GM23338 (cell line): ENCODE measurements at regions not wholly inside any gene's neighbourhood (a gene's known extent, or its start where the extent isn't known, plus 50 kb on each side); places are given as distances from the start of the nearest gene placed in this dataset.

Source experiments
- ATAC-seq: fragments of 200-7000 bp; cut with Tn5 transposase; 3 replicates; pipeline ENCODE4 v1.9.1; 2020
- DNase-seq: peaks from one replicate; pipeline ENCODE4 v3.0.0-alpha.2; 2015; ENCODE audit warnings: low spot score
- H2AFZ ChIP-seq: fragments of 200-600 bp; sonication (generic); 2 replicates; pipeline ENCODE4 v1.8.0; 2016; ENCODE audit warnings: antibody characterized with exemption, mild to moderate bottlenecking, moderate library complexity
- H3F3A ChIP-seq: fragments of 200-600 bp; sonication (generic); replicated peaks from 2 replicates; pipeline ENCODE4 v1.8.0; 2017; ENCODE audit warnings: antibody characterized with exemption, mixed run types, low read depth
- H3K27ac ChIP-seq: fragments of 200-600 bp; sonication (generic); 2 replicates; pipeline ENCODE4 v1.6.1; 2016; ENCODE audit warnings: low read depth
- H3K27me3 ChIP-seq: fragments of 200-600 bp; sonication (generic); 2 replicates; pipeline ENCODE4 v1.8.0; 2016; ENCODE audit warnings: mild to moderate bottlenecking, mixed run types, moderate library complexity; ENCODE audit not compliant: insufficient read depth
- H3K36me3 ChIP-seq: fragments of 200-600 bp; sonication (generic); 2 replicates; pipeline ENCODE4 v1.8.0; 2016; ENCODE audit warnings: mild to moderate bottlenecking; ENCODE audit not compliant: insufficient read depth
- H3K4me1 ChIP-seq: fragments of 200-600 bp; sonication (generic); 2 replicates; pipeline ENCODE4 v1.8.0; 2016; ENCODE audit warnings: mild to moderate bottlenecking, moderate library complexity; ENCODE audit not compliant: insufficient read depth
- H3K4me2 ChIP-seq: fragments of 200-600 bp; sonication (generic); 2 replicates; pipeline ENCODE4 v1.7.1; 2017; ENCODE audit warnings: mixed run types
- H3K4me3 ChIP-seq: fragments of 200-600 bp; sonication (generic); 2 replicates; pipeline ENCODE4 v1.6.1; 2016; ENCODE audit warnings: mixed run types
- H3K79me2 ChIP-seq: fragments of 200-600 bp; sonication (generic); replicated peaks from 2 replicates; pipeline ENCODE4 v1.8.0; 2017; ENCODE audit warnings: mild to moderate bottlenecking; ENCODE audit not compliant: insufficient read depth
- H3K9me2 ChIP-seq: fragments of 200-600 bp; sonication (generic); 2 replicates; pipeline ENCODE4 v1.8.0; 2017; ENCODE audit not compliant: insufficient read depth
- H4K20me1 ChIP-seq: fragments of 200-600 bp; sonication (generic); replicated peaks from 2 replicates; pipeline ENCODE4 v1.8.0; 2017; ENCODE audit warnings: mild to moderate bottlenecking; ENCODE audit not compliant: insufficient read depth
- H3K27ac Mint-ChIP-seq: 2 replicates; pipeline ENCODE4 v1.8.0; 2020; ENCODE audit warnings: inconsistent platforms, mild to moderate bottlenecking, moderate library complexity, mixed read lengths
- H3K27me3 Mint-ChIP-seq: 3 replicates; pipeline ENCODE4 v1.8.0; 2022; ENCODE audit warnings: low read depth, mild to moderate bottlenecking, moderate library complexity, mixed read lengths, inconsistent platforms; ENCODE audit not compliant: insufficient read depth, poor library complexity
- H3K36me3 Mint-ChIP-seq: 3 replicates; pipeline ENCODE4 v1.8.0; 2021; ENCODE audit warnings: low read depth, mild to moderate bottlenecking, inconsistent platforms, moderate library complexity, mixed read lengths
- H3K4me1 Mint-ChIP-seq: 3 replicates; pipeline ENCODE4 v1.8.0; 2020; ENCODE audit warnings: mild to moderate bottlenecking, inconsistent platforms, mixed read lengths
- H3K4me3 Mint-ChIP-seq: 3 replicates; pipeline ENCODE4 v1.8.0; 2021; ENCODE audit warnings: moderate library complexity, mild to moderate bottlenecking, inconsistent platforms, mixed read lengths
- H3K9me3 Mint-ChIP-seq: 3 replicates; pipeline ENCODE4 v1.8.0; 2020; ENCODE audit warnings: moderate library complexity, mild to moderate bottlenecking, inconsistent platforms, mixed read lengths
- CTCF ChIP-seq, 2 experiments: fragments of 200-600 bp in 1 of 2; sonication (generic) in 1 of 2; conservative IDR thresholded peaks; 2 replicates each; pipeline versions ENCODE4 v1.5.1 to v1.6.1; 2016 to 2017; ENCODE audit warnings: antibody characterized with exemption in 2 of 2, low read depth in 2 of 2, mild to moderate bottlenecking in 2 of 2, moderate library complexity in 1 of 2
- EZH2phosphoT487 ChIP-seq: fragments of 200-600 bp; sonication (generic); IDR thresholded peaks from one replicate; pipeline ENCODE4 v1.8.1; 2018; ENCODE audit warnings: antibody characterized with exemption; ENCODE audit not compliant: unreplicated experiment
- JUNB ChIP-seq: IDR thresholded peaks from one replicate; pipeline ENCODE4 v1.6.1; 2016; ENCODE audit warnings: antibody characterized with exemption; ENCODE audit not compliant: unreplicated experiment
- NANOG ChIP-seq: IDR thresholded peaks from 2 replicates; pipeline ENCODE4 v1.6.1; 2016; ENCODE audit warnings: antibody characterized with exemption, borderline replicate concordance
- STAT1 ChIP-seq: IDR thresholded peaks from one replicate; pipeline ENCODE4 v1.6.1; 2016; ENCODE audit warnings: antibody characterized with exemption; ENCODE audit not compliant: unreplicated experiment
- TF ChIP-seq, protein P1 (sequence below): IDR thresholded peaks from one replicate; pipeline ENCODE4 v1.6.1; 2018; ENCODE audit warnings: antibody characterized with exemption; ENCODE audit not compliant: unreplicated experiment

DNA sequence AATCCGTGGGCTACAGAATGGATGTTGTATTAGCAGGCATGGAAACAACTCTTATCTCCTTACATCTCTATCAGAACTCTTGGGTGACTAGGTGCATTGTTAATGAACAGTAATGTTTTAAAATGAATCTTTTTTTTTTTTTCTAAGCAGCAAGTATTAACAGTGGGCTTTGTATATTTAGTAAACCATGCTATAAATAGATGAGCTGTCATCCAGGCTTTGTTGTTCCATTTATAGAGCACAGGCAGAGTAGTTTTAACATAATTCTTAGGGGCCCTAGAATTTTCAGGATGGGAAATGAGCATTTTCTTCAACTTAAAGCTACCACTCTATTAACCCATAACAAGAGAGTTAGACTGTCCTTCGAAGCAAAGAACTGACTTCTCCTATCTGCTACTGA is 233.7 kb upstream of the ADAMTSL1 start:
- DNase-seq = no peak
- no peaks in the 10 kb centered on the region for H4K20me1 ChIP-seq
- TF ChIP-seq, protein P1, sequence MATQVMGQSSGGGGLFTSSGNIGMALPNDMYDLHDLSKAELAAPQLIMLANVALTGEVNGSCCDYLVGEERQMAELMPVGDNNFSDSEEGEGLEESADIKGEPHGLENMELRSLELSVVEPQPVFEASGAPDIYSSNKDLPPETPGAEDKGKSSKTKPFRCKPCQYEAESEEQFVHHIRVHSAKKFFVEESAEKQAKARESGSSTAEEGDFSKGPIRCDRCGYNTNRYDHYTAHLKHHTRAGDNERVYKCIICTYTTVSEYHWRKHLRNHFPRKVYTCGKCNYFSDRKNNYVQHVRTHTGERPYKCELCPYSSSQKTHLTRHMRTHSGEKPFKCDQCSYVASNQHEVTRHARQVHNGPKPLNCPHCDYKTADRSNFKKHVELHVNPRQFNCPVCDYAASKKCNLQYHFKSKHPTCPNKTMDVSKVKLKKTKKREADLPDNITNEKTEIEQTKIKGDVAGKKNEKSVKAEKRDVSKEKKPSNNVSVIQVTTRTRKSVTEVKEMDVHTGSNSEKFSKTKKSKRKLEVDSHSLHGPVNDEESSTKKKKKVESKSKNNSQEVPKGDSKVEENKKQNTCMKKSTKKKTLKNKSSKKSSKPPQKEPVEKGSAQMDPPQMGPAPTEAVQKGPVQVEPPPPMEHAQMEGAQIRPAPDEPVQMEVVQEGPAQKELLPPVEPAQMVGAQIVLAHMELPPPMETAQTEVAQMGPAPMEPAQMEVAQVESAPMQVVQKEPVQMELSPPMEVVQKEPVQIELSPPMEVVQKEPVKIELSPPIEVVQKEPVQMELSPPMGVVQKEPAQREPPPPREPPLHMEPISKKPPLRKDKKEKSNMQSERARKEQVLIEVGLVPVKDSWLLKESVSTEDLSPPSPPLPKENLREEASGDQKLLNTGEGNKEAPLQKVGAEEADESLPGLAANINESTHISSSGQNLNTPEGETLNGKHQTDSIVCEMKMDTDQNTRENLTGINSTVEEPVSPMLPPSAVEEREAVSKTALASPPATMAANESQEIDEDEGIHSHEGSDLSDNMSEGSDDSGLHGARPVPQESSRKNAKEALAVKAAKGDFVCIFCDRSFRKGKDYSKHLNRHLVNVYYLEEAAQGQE = no peak
- TF ChIP-seq STAT1 = no peak
- TF ChIP-seq EZH2phosphoT487 = no peak
- peaks cover 5% of the 10 kb centered on the region; the same call in 1 of the 3 replicates for H3K36me3 Mint-ChIP-seq
- H3K9me2 ChIP-seq = no peaks in the 10 kb centered on the region
- H3K4me1 Mint-ChIP-seq = peaks cover 4% of the 10 kb centered on the region; the same call in 2 of the 3 replicates
- H3K36me3 ChIP-seq = no peaks in the 10 kb centered on the region
- no peak for ATAC-seq
- no peak overlapping the region for H3K27ac Mint-ChIP-seq
- no peaks in the 10 kb centered on the region for H3K27me3 ChIP-seq
- H2AFZ ChIP-seq = no peak overlapping the region; the same call in 1 of the 2 replicates
- no peaks in the 10 kb centered on the region for H3K4me1 ChIP-seq
- H3K27ac ChIP-seq = no peak overlapping the region
- H3K27me3 Mint-ChIP-seq = peaks cover 2% of the 10 kb centered on the region
- no peak overlapping the region for H3K4me3 ChIP-seq
- H3K79me2 ChIP-seq = no peaks in the 10 kb centered on the region
- H3K4me2 ChIP-seq = no peak overlapping the region
- no peak overlapping the region for H3K4me3 Mint-ChIP-seq
- peaks cover 7% of the 10 kb centered on the region for H3K9me3 Mint-ChIP-seq
- H3F3A ChIP-seq = no peaks in the 10 kb centered on the region

DNA sequence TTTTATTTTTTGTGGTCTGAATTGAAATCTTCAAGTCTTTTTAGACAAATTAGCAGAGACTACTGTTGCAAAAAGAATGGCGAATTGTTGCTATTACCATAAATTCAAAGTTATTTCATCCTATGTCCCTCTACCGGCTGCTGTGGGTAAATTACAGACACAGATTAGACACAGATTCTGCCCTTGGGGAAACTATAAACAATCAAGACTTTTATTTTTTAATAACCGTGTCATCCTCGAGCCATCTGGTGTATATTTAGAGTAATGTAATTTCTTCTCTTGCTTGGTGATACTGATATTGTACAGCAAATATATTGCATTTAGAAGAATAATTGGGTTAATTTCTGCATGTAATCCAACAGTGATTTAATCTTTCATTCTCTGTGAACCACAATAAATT is 228.0 kb upstream of the ADAMTSL1 start:
- peaks cover 2% of the 10 kb centered on the region for H3K27me3 Mint-ChIP-seq

More for the DNA sequence above, 228.0 kb upstream of the ADAMTSL1 start:
- H3K79me2 ChIP-seq = no peaks in the 10 kb centered on the region
- ATAC-seq (no peak), DNase-seq (no peak)
- TF ChIP-seq JUNB (no peak), CTCF (conservative IDR thresholded peaks at IDR 0.05; ENCODE audit: low read depth in 2 of 2) (0 out of 4 replicates have a peak, but pooled peaks of 1 of the 2 experiments have one; percentile 14), NANOG (no peak)
- H3F3A ChIP-seq = no peaks in the 10 kb centered on the region
- H3K27ac ChIP-seq = no peak overlapping the region
- no peak overlapping the region for H3K4me3 ChIP-seq
- H3K4me1 Mint-ChIP-seq = no peaks in the 10 kb centered on the region
- H3K27ac Mint-ChIP-seq = no peak overlapping the region
- no peak overlapping the region for H3K4me3 Mint-ChIP-seq
- H3K9me2 ChIP-seq = no peaks in the 10 kb centered on the region
- peaks cover 7% of the 10 kb centered on the region for H3K9me3 Mint-ChIP-seq
- H3K36me3 Mint-ChIP-seq = peaks cover 5% of the 10 kb centered on the region; the same call in 1 of the 3 replicates
- no peaks in the 10 kb centered on the region for H3K27me3 ChIP-seq
- H2AFZ ChIP-seq = no peak overlapping the region
- H3K4me2 ChIP-seq = no peak overlapping the region
- H3K36me3 ChIP-seq = no peaks in the 10 kb centered on the region
- H4K20me1 ChIP-seq = no peaks in the 10 kb centered on the region
- no peaks in the 10 kb centered on the region for H3K4me1 ChIP-seq
